T-cell (primary cell): ENCODE measurements at regions not wholly inside any gene's neighbourhood (a gene's known extent, or its start where the extent isn't known, plus 50 kb on each side); places are given as distances from the start of the nearest gene placed in this dataset.

Source experiments
- ATAC-seq, 4 experiments: fragments of 200-7000 bp in 3 of 4; fragments of 150-1000 bp in 1 of 4; cut with Tn5 transposase; replicated peaks in 1 of 4; 1 replicate in 3 of 4; 2 replicates in 1 of 4; pipeline ENCODE4 v1.10.0; 2021; ENCODE audit warnings: moderate library complexity in 3 of 4, mild to moderate bottlenecking in 2 of 4, moderate number of reproducible peaks in 1 of 4
- CTCF ChIA-PET, 2 donors: fragments of 300-600 bp; sonication (Branson Sonifier 250); formaldehyde crosslinking; loops; one replicate each; lab custom pipeline; 2022; ENCODE audit warnings: antibody characterized with exemption in 2 of 2; lab: Charles Lee
- POLR2A ChIA-PET, 2 donors: fragments of 300-600 bp; sonication (Branson Sonifier 250); formaldehyde crosslinking; loops; one replicate each; lab custom pipeline; 2022; ENCODE audit warnings: antibody characterized with exemption in 2 of 2; lab: Charles Lee
- DNase-seq, 35 experiments: peaks; one replicate each; pipeline versions ENCODE4 v3.0.0 to v3.0.0-alpha.2; 2013 to 2023
- H3K27ac ChIP-seq: one replicate; pipeline ENCODE4 v1.5.1; 2013; ENCODE audit warnings: low read length
- H3K27me3 ChIP-seq, 2 experiments: replicated peaks in 1 of 2; 1 replicate in 1 of 2; 2 replicates in 1 of 2; pipeline versions ENCODE4 v1.6.1 to v1.7.0; 2013; ENCODE audit warnings: low read length in 1 of 2, mixed read lengths in 1 of 2; ENCODE audit not compliant: control insufficient read depth in 2 of 2, insufficient read depth in 2 of 2; ENCODE audit errors: extremely low read depth in 1 of 2
- H3K36me3 ChIP-seq, 2 donors: 1 replicate in 1 of 2; 2 replicates in 1 of 2; pipeline versions ENCODE4 v1.6.1 to v1.7.0; 2013; ENCODE audit warnings: low read length in 1 of 2; ENCODE audit not compliant: control insufficient read depth in 2 of 2, insufficient read depth in 1 of 2; ENCODE audit errors: extremely low read depth in 1 of 2
- H3K4me1 ChIP-seq, 2 experiments: 1 replicate in 1 of 2; 2 replicates in 1 of 2; pipeline versions ENCODE4 v1.6.1 to v1.7.0; 2013; ENCODE audit warnings: low read length in 2 of 2, mixed read lengths in 1 of 2; ENCODE audit not compliant: insufficient read depth in 2 of 2, control insufficient read depth in 1 of 2; ENCODE audit errors: extremely low read depth in 1 of 2
- H3K4me3 ChIP-seq, 2 donors: 1 replicate in 1 of 2; 2 replicates in 1 of 2; pipeline versions ENCODE4 v1.5.1 to v1.7.0; 2013; ENCODE audit warnings: mild to moderate bottlenecking in 2 of 2, low read length in 1 of 2, moderate library complexity in 1 of 2; ENCODE audit not compliant: control insufficient read depth in 1 of 2; ENCODE audit errors: extremely low read depth in 1 of 2
- H3K9me3 ChIP-seq: 2 replicates; pipeline ENCODE4 v1.7.0; 2013
- H3K27ac Mint-ChIP-seq, 2 donors: one replicate each; pipeline ENCODE4 v1.8.0; 2020 to 2021; ENCODE audit warnings: mild to moderate bottlenecking in 2 of 2, mixed read lengths in 2 of 2
- H3K27me3 Mint-ChIP-seq, 2 donors: one replicate each; pipeline ENCODE4 v1.8.0; 2021 to 2022; ENCODE audit warnings: mixed read lengths in 2 of 2
- H3K36me3 Mint-ChIP-seq: one replicate; pipeline ENCODE4 v1.8.0; 2021; ENCODE audit warnings: mixed read lengths
- H3K4me1 Mint-ChIP-seq, 3 donors: one replicate each; pipeline ENCODE4 v1.8.0; 2020 to 2022; ENCODE audit warnings: mixed read lengths in 3 of 3, mild to moderate bottlenecking in 1 of 3
- H3K4me3 Mint-ChIP-seq, 3 donors: one replicate each; pipeline ENCODE4 v1.8.0; 2020 to 2022; ENCODE audit warnings: mild to moderate bottlenecking in 3 of 3, mixed read lengths in 3 of 3, moderate library complexity in 3 of 3
- H3K9me3 Mint-ChIP-seq, 3 donors: one replicate each; pipeline ENCODE4 v1.8.0; 2020 to 2022; ENCODE audit warnings: mixed read lengths in 3 of 3
- WGBS: methylation state at CpG from one replicate; pipeline ENCODE4 v1.1.5; 2013; ENCODE audit warnings: missing lambda C conversion rate; ENCODE audit not compliant: insufficient coverage; 5-methylcytosine and 5-hydroxymethylcytosine counted together

- H3K36me3 Mint-ChIP-seq = no peaks in the 10 kb centered on the region
- Histone ChIP-seq H3K4me3 (no peak overlapping the region), H3K36me3 (no peaks in the 10 kb centered on the region), H3K27ac (no peak overlapping the region), H3K4me1 (no peaks in the 10 kb centered on the region), H3K27me3 (peaks cover 0 to 2% of the 10 kb centered on the region in 2 experiments), H3K9me3 (no peaks in the 10 kb centered on the region)
- peaks cover 0 to 1% (median 0%) of the 10 kb centered on the region in 3 donors for H3K9me3 Mint-ChIP-seq
- ChIA-PET POLR2A (no interaction called here), CTCF (no interaction called here)
- DNase-seq (no peak), ATAC-seq (no peak)
- no peak overlapping the region for H3K27ac Mint-ChIP-seq
- H3K4me1 Mint-ChIP-seq = peaks cover 0 to 15% (median 11%) of the 10 kb centered on the region in 3 donors
- no peak overlapping the region for H3K4me3 Mint-ChIP-seq
- no peaks in the 10 kb centered on the region for H3K27me3 Mint-ChIP-seq
These were observed 233.6 kb downstream of the FAM76B start for GRCh38 chr11:95556011-95556341.

GRCh38 chr11:95554911-95555310, 234.7 kb downstream of the FAM76B start:
- DNase-seq (no peak), ATAC-seq (no peak)
- no peak overlapping the region for H3K4me3 Mint-ChIP-seq
- H3K36me3 ChIP-seq = no peaks in the 10 kb centered on the region
- peaks cover 4 to 17% (median 12%) of the 10 kb centered on the region in 3 donors for H3K4me1 Mint-ChIP-seq
- H3K27me3 Mint-ChIP-seq = no peaks in the 10 kb centered on the region
- H3K9me3 Mint-ChIP-seq = peaks cover 0 to 5% (median 0%) of the 10 kb centered on the region in 3 donors
- H3K27ac ChIP-seq = no peak overlapping the region
- POLR2A ChIA-PET = no interaction called here
- CTCF ChIA-PET = no interaction called here
- H3K4me3 ChIP-seq = no peak overlapping the region
- H3K9me3 ChIP-seq = no peaks in the 10 kb centered on the region
- WGBS = 100% methylated on average over 1 of the region's 4 CpGs
- no peaks in the 10 kb centered on the region for H3K4me1 ChIP-seq
- H3K27me3 ChIP-seq = peaks cover 0 to 2% of the 10 kb centered on the region in 2 experiments
- no peak overlapping the region for H3K27ac Mint-ChIP-seq
- no peaks in the 10 kb centered on the region for H3K36me3 Mint-ChIP-seq

GRCh38 chr11:95549301-95549700, 240.3 kb downstream of the FAM76B start:
- Mint-ChIP-seq H3K4me1 (peaks cover 31 to 39% (median 36%) of the 10 kb centered on the region in 3 donors), H3K9me3 (peaks cover 0 to 5% (median 0%) of the 10 kb centered on the region in 3 donors), H3K27ac (no peak overlapping the region), H3K27me3 (no peaks in the 10 kb centered on the region), H3K36me3 (no peaks in the 10 kb centered on the region), H3K4me3 (no peak overlapping the region)
- no peaks in the 10 kb centered on the region for H3K9me3 ChIP-seq
- no peaks in the 10 kb centered on the region for H3K36me3 ChIP-seq
- ATAC-seq (no peak), DNase-seq (no peak)
- CTCF ChIA-PET = no interaction called here
- H3K27me3 ChIP-seq = peaks cover 0 to 2% of the 10 kb centered on the region in 2 experiments
- WGBS = 96% methylated on average over 2 of the region's 2 CpGs
- no peak overlapping the region for H3K4me3 ChIP-seq
- POLR2A ChIA-PET = interaction anchor here in 1 of 2 donors (0.7 kb wide), 1 partner anchor 175 kb away, joined by 3 read pairs; no protein-coding TSS in a partner anchor
- H3K27ac ChIP-seq = no peak overlapping the region
- peaks cover 3 to 4% of the 10 kb centered on the region in 2 experiments for H3K4me1 ChIP-seq

- H3K4me3 Mint-ChIP-seq = peak overlapping the region in 1 of 3 donors; percentile 27
- no peak overlapping the region for H3K27ac Mint-ChIP-seq
These were observed 241.2 kb downstream of the FAM76B start for GRCh38 chr11:95548416-95548815.

GRCh38 chr11:95547976-95548375, 241.6 kb downstream of the FAM76B start:
- POLR2A ChIA-PET = interaction anchor here in 1 of 2 donors (0.6 kb wide), 1 partner anchor 211 kb away, joined by 3 read pairs; no protein-coding TSS in a partner anchor

More at GRCh38 chr11:95548416-95548815, 241.2 kb downstream of the FAM76B start:
- peaks cover 0 to 2% of the 10 kb centered on the region in 2 experiments for H3K27me3 ChIP-seq
- Mint-ChIP-seq H3K9me3 (peaks cover 0 to 5% (median 0%) of the 10 kb centered on the region in 3 donors), H3K27me3 (no peaks in the 10 kb centered on the region), H3K36me3 (no peaks in the 10 kb centered on the region), H3K4me1 (peaks cover 31 to 37% (median 36%) of the 10 kb centered on the region in 3 donors)
- H3K4me1 ChIP-seq = peaks cover 3 to 4% of the 10 kb centered on the region in 2 experiments
- H3K9me3 ChIP-seq = no peaks in the 10 kb centered on the region
- H3K36me3 ChIP-seq = no peaks in the 10 kb centered on the region
- no peak overlapping the region for H3K27ac ChIP-seq
- CTCF ChIA-PET = no interaction called here
- no peak overlapping the region for H3K4me3 ChIP-seq
- POLR2A ChIA-PET = interaction anchor here in 1 of 2 donors (0.6 kb wide), 1 partner anchor 212 kb away, joined by 3 read pairs; no protein-coding TSS in a partner anchor
- ATAC-seq = no peak
- DNase-seq = no peak

GRCh38 chr11:95547186-95547585, 242.4 kb downstream of the FAM76B start:
- H3K9me3 ChIP-seq = no peaks in the 10 kb centered on the region
- H3K4me1 ChIP-seq = peaks cover 3 to 4% of the 10 kb centered on the region in 2 experiments
- no peak overlapping the region for H3K4me3 ChIP-seq
- no peak for ATAC-seq
- Mint-ChIP-seq H3K36me3 (no peaks in the 10 kb centered on the region), H3K27me3 (no peaks in the 10 kb centered on the region), H3K4me3 (peak overlapping the region in 1 of 3 donors; percentile 27), H3K27ac (peak overlapping the region; percentile 17 to 40), H3K4me1 (peaks cover 31 to 37% (median 36%) of the 10 kb centered on the region in 3 donors), H3K9me3 (peaks cover 0 to 5% (median 0%) of the 10 kb centered on the region in 3 donors)
- ChIA-PET CTCF (no interaction called here), POLR2A (no interaction called here)
- no peak for DNase-seq
- H3K36me3 ChIP-seq = no peaks in the 10 kb centered on the region
- peaks cover 0 to 2% of the 10 kb centered on the region in 2 experiments for H3K27me3 ChIP-seq
- no peak overlapping the region for H3K27ac ChIP-seq
- WGBS = 100% methylated on average over 1 of the region's 2 CpGs

More at GRCh38 chr11:95547976-95548375, 241.6 kb downstream of the FAM76B start:
- H3K4me3 ChIP-seq = no peak overlapping the region
- H3K27me3 Mint-ChIP-seq = no peaks in the 10 kb centered on the region
- H3K36me3 ChIP-seq = no peaks in the 10 kb centered on the region
- ATAC-seq (peak; percentile 68 to 85 (median 78)), DNase-seq (peak in 13 of 35 experiments; percentile 1 to 33 (median 7))
- H3K4me1 Mint-ChIP-seq = peaks cover 31 to 37% (median 36%) of the 10 kb centered on the region in 3 donors
- CTCF ChIA-PET = no interaction called here
- peak overlapping the region; percentile 17 to 40 for H3K27ac Mint-ChIP-seq
- H3K36me3 Mint-ChIP-seq = no peaks in the 10 kb centered on the region
- no peaks in the 10 kb centered on the region for H3K9me3 ChIP-seq
- peaks cover 0 to 5% (median 0%) of the 10 kb centered on the region in 3 donors for H3K9me3 Mint-ChIP-seq
- H3K27me3 ChIP-seq = peaks cover 0 to 2% of the 10 kb centered on the region in 2 experiments
- H3K27ac ChIP-seq = no peak overlapping the region
- H3K4me3 Mint-ChIP-seq = peak overlapping the region in 1 of 3 donors; percentile 27
- peaks cover 3 to 4% of the 10 kb centered on the region in 2 experiments for H3K4me1 ChIP-seq
